Stimulated activated naive CD8-positive, alpha-beta T cell treated with anti-CD3 and anti-CD28 coated beads, Interleukin-15, Interleukin-2, amounts not matched to agents 100 ng/mL and 50 ng/mL, for 24 hours (primary cell): ENCODE measurements at regions not wholly inside any gene's neighbourhood (a gene's known extent, or its start where the extent isn't known, plus 50 kb on each side); places are given as distances from the start of the nearest gene placed in this dataset.

ENCODE experiments used
- H3K27ac Mint-ChIP-seq: one replicate; pipeline ENCODE4 v1.8.0; 2021; ENCODE audit warnings: mild to moderate bottlenecking, mixed read lengths
- H3K27me3 Mint-ChIP-seq: one replicate; pipeline ENCODE4 v1.8.0; 2021; ENCODE audit warnings: mixed read lengths
- H3K36me3 Mint-ChIP-seq: one replicate; pipeline ENCODE4 v1.8.0; 2021; ENCODE audit warnings: low read depth, mixed read lengths
- H3K4me1 Mint-ChIP-seq: one replicate; pipeline ENCODE4 v1.8.0; 2021; ENCODE audit warnings: low read depth, mixed read lengths
- H3K4me3 Mint-ChIP-seq: one replicate; pipeline ENCODE4 v1.8.0; 2021; ENCODE audit warnings: mild to moderate bottlenecking, mixed read lengths
- H3K9me3 Mint-ChIP-seq: one replicate; pipeline ENCODE4 v1.8.0; 2021; ENCODE audit warnings: mixed read lengths

GRCh38 chr1:229980009-229980408 lies 87.0 kb upstream of the GALNT2 start:
- Mint-ChIP-seq H3K27ac (no peak overlapping the region), H3K4me1 (no peaks in the 10 kb centered on the region), H3K27me3 (peaks cover 37% of the 10 kb centered on the region), H3K4me3 (no peak overlapping the region), H3K36me3 (no peaks in the 10 kb centered on the region), H3K9me3 (peaks cover 15% of the 10 kb centered on the region)

- no peak overlapping the region for H3K27ac Mint-ChIP-seq
- H3K4me3 Mint-ChIP-seq, result no peak overlapping the region
- no peaks in the 10 kb centered on the region for H3K4me1 Mint-ChIP-seq
- peaks cover 4% of the 10 kb centered on the region for H3K9me3 Mint-ChIP-seq
- no peaks in the 10 kb centered on the region for H3K36me3 Mint-ChIP-seq
- H3K27me3 Mint-ChIP-seq, result peaks cover 25% of the 10 kb centered on the region
Observed at GRCh38 chr1:229981736-229982135, 85.3 kb upstream of the GALNT2 start.

- H3K4me1 Mint-ChIP-seq, result no peaks in the 10 kb centered on the region
- no peaks in the 10 kb centered on the region for H3K9me3 Mint-ChIP-seq
- peaks cover 12% of the 10 kb centered on the region for H3K27me3 Mint-ChIP-seq
- H3K4me3 Mint-ChIP-seq, result no peak overlapping the region
- no peak overlapping the region for H3K27ac Mint-ChIP-seq
- H3K36me3 Mint-ChIP-seq, result no peaks in the 10 kb centered on the region
Observed at GRCh38 chr1:229984310-229984991, 82.6 kb upstream of the GALNT2 start.

GRCh38 chr1:229984992-229985612 lies 81.9 kb upstream of the GALNT2 start:
- no peak overlapping the region for H3K27ac Mint-ChIP-seq
- no peak overlapping the region for H3K4me3 Mint-ChIP-seq
- H3K36me3 Mint-ChIP-seq, result no peaks in the 10 kb centered on the region
- H3K4me1 Mint-ChIP-seq, result no peaks in the 10 kb centered on the region
- peaks cover 6% of the 10 kb centered on the region for H3K27me3 Mint-ChIP-seq
- no peaks in the 10 kb centered on the region for H3K9me3 Mint-ChIP-seq

GRCh38 chr1:229985613-229986010 lies 81.4 kb upstream of the GALNT2 start:
- no peaks in the 10 kb centered on the region for H3K9me3 Mint-ChIP-seq
- no peak overlapping the region for H3K27ac Mint-ChIP-seq
- peaks cover 4% of the 10 kb centered on the region for H3K27me3 Mint-ChIP-seq
- H3K4me3 Mint-ChIP-seq, result no peak overlapping the region
- H3K36me3 Mint-ChIP-seq, result no peaks in the 10 kb centered on the region
- H3K4me1 Mint-ChIP-seq, result no peaks in the 10 kb centered on the region

GRCh38 chr1:229986737-229987337 lies 80.2 kb upstream of the GALNT2 start:
- H3K27me3 Mint-ChIP-seq, result peaks cover 4% of the 10 kb centered on the region
- no peaks in the 10 kb centered on the region for H3K4me1 Mint-ChIP-seq
- no peaks in the 10 kb centered on the region for H3K9me3 Mint-ChIP-seq
- H3K36me3 Mint-ChIP-seq, result no peaks in the 10 kb centered on the region
- H3K27ac Mint-ChIP-seq, result no peak overlapping the region
- no peak overlapping the region for H3K4me3 Mint-ChIP-seq

- Mint-ChIP-seq H3K27me3 (peaks cover 4% of the 10 kb centered on the region), H3K4me3 (no peak overlapping the region), H3K27ac (no peak overlapping the region), H3K36me3 (no peaks in the 10 kb centered on the region), H3K4me1 (no peaks in the 10 kb centered on the region), H3K9me3 (no peaks in the 10 kb centered on the region)
Observed at GRCh38 chr1:229987953-229988352, 79.1 kb upstream of the GALNT2 start.

- no peaks in the 10 kb centered on the region for H3K9me3 Mint-ChIP-seq
- H3K27me3 Mint-ChIP-seq, result peaks cover 4% of the 10 kb centered on the region
- no peak overlapping the region for H3K4me3 Mint-ChIP-seq
- H3K36me3 Mint-ChIP-seq, result no peaks in the 10 kb centered on the region
- no peaks in the 10 kb centered on the region for H3K4me1 Mint-ChIP-seq
- H3K27ac Mint-ChIP-seq, result no peak overlapping the region
Observed at GRCh38 chr1:229988534-229988933, 78.5 kb upstream of the GALNT2 start.

GRCh38 chr1:229989591-229990248 lies 77.3 kb upstream of the GALNT2 start:
- no peaks in the 10 kb centered on the region for H3K9me3 Mint-ChIP-seq
- H3K4me1 Mint-ChIP-seq, result no peaks in the 10 kb centered on the region
- H3K27ac Mint-ChIP-seq, result no peak overlapping the region
- no peaks in the 10 kb centered on the region for H3K36me3 Mint-ChIP-seq
- H3K27me3 Mint-ChIP-seq, result peaks cover 4% of the 10 kb centered on the region
- no peak overlapping the region for H3K4me3 Mint-ChIP-seq

GRCh38 chr1:229990326-229990725 lies 76.7 kb upstream of the GALNT2 start:
- Mint-ChIP-seq H3K27me3 (peaks cover 4% of the 10 kb centered on the region), H3K27ac (no peak overlapping the region), H3K4me1 (no peaks in the 10 kb centered on the region), H3K4me3 (no peak overlapping the region), H3K36me3 (no peaks in the 10 kb centered on the region), H3K9me3 (no peaks in the 10 kb centered on the region)

- Mint-ChIP-seq H3K9me3 (no peaks in the 10 kb centered on the region), H3K27me3 (peaks cover 4% of the 10 kb centered on the region), H3K4me3 (no peak overlapping the region), H3K27ac (no peak overlapping the region), H3K36me3 (no peaks in the 10 kb centered on the region), H3K4me1 (no peaks in the 10 kb centered on the region)
Observed at GRCh38 chr1:229991104-229991513, 75.9 kb upstream of the GALNT2 start.

GRCh38 chr1:229991724-229992333 lies 75.2 kb upstream of the GALNT2 start:
- Mint-ChIP-seq H3K27me3 (peaks cover 4% of the 10 kb centered on the region), H3K27ac (no peak overlapping the region), H3K4me3 (no peak overlapping the region), H3K9me3 (no peaks in the 10 kb centered on the region), H3K36me3 (no peaks in the 10 kb centered on the region), H3K4me1 (no peaks in the 10 kb centered on the region)

- no peak overlapping the region for H3K4me3 Mint-ChIP-seq
- H3K27me3 Mint-ChIP-seq, result peaks cover 4% of the 10 kb centered on the region
- no peaks in the 10 kb centered on the region for H3K36me3 Mint-ChIP-seq
- H3K27ac Mint-ChIP-seq, result no peak overlapping the region
- no peaks in the 10 kb centered on the region for H3K9me3 Mint-ChIP-seq
- no peaks in the 10 kb centered on the region for H3K4me1 Mint-ChIP-seq
Observed at GRCh38 chr1:229993060-229993459, 74.0 kb upstream of the GALNT2 start.

GRCh38 chr1:229993894-229994293 lies 73.1 kb upstream of the GALNT2 start:
- Mint-ChIP-seq H3K27ac (no peak overlapping the region), H3K4me1 (no peaks in the 10 kb centered on the region), H3K9me3 (no peaks in the 10 kb centered on the region), H3K4me3 (no peak overlapping the region), H3K36me3 (no peaks in the 10 kb centered on the region), H3K27me3 (no peaks in the 10 kb centered on the region)
